ENCODE measurements at regions not wholly inside any gene's neighbourhood (a gene's known extent, or its start where the extent isn't known, plus 50 kb on each side); places are given as distances from the start of the nearest gene placed in this dataset.

- no peaks in the 10 kb centered on the region for H3K9me2 ChIP-seq (replicated peaks; ENCODE audit: low read length)
- no peak overlapping the region for H2AFZ ChIP-seq (ENCODE audit: low read length)
- H3K27ac ChIP-seq (ENCODE audit: low read length): no peak overlapping the region
- POLR2A ChIA-PET (ENCODE audit: unreplicated experiment): interaction anchor here (0.6 kb wide), 1 partner anchor 42 kb away, joined by 5 read pairs; no protein-coding TSS in a partner anchor
- CTCF ChIA-PET: no interaction called here
- DNase-seq (no peak), ATAC-seq (no peak)
- no peaks in the 10 kb centered on the region for H3K27me3 ChIP-seq (ENCODE audit: low read length)
- no TSS peak for BruUV-seq (replicated peaks)
- H3K36me3 ChIP-seq (ENCODE audit: low read depth, low read length): no peaks in the 10 kb centered on the region
- H3K9ac ChIP-seq (ENCODE audit: low read length): no peak overlapping the region
- H3K4me2 ChIP-seq (ENCODE audit: low read length): no peak overlapping the region
- intact Hi-C loops (cut with micrococcal nuclease): no loop called here
- no peaks in the 10 kb centered on the region for H3K9me3 ChIP-seq (ENCODE audit: low read length)
- H3K4me3 ChIP-seq (ENCODE audit: low read length): no peak overlapping the region
- H3K79me2 ChIP-seq (ENCODE audit: low read length): no peaks in the 10 kb centered on the region
- TF ChIP-seq EZH2 (IDR thresholded peaks at IDR 0.05; ENCODE audit: low read length, unreplicated experiment): no peak
- TF ChIP-seq EZH2phosphoT487 (IDR thresholded peaks at IDR 0.05; ENCODE audit: borderline replicate concordance, low read length): no peak
- TF ChIP-seq, protein P1, sequence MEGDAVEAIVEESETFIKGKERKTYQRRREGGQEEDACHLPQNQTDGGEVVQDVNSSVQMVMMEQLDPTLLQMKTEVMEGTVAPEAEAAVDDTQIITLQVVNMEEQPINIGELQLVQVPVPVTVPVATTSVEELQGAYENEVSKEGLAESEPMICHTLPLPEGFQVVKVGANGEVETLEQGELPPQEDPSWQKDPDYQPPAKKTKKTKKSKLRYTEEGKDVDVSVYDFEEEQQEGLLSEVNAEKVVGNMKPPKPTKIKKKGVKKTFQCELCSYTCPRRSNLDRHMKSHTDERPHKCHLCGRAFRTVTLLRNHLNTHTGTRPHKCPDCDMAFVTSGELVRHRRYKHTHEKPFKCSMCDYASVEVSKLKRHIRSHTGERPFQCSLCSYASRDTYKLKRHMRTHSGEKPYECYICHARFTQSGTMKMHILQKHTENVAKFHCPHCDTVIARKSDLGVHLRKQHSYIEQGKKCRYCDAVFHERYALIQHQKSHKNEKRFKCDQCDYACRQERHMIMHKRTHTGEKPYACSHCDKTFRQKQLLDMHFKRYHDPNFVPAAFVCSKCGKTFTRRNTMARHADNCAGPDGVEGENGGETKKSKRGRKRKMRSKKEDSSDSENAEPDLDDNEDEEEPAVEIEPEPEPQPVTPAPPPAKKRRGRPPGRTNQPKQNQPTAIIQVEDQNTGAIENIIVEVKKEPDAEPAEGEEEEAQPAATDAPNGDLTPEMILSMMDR (conservative IDR thresholded peaks at IDR 0.05; ENCODE audit: low read depth, low read length): no peak
- no peaks in the 10 kb centered on the region for H3F3A ChIP-seq (ENCODE audit: low read length, unreplicated experiment)
- H4K20me1 ChIP-seq (ENCODE audit: low read length): no peaks in the 10 kb centered on the region
- H3K4me1 ChIP-seq (ENCODE audit: insufficient read depth, low read length): peaks cover 11% of the 10 kb centered on the region
Observed at GRCh38 chr1:65054481-65054880, 88.1 kb upstream of the JAK1 start.

DNA sequence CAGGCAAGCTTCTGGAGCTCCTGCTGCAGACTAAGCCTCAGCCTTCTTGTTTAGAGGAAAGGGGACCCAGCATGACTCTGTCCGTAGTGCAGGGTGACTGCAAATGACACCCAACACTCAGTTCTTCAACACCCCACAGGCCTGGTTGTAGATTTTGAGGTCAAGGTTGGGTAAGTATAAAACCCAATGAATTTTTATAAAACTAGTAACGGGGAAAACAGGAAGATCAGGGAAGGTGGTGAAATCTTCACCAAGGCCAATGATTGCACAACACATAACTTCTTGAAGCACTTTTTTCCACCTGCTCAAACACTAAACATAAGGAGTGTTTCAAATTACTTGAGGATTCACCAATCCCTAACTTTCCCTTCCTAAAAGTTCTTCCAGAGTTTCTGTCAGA, 89.4 kb upstream of the JAK1 start:
- H3K4me2 ChIP-seq (ENCODE audit: low read length): no peak overlapping the region
- H3K79me2 ChIP-seq (ENCODE audit: low read length): no peaks in the 10 kb centered on the region
- H3K9ac ChIP-seq (ENCODE audit: low read length): no peak overlapping the region
- POLR2A ChIA-PET (ENCODE audit: unreplicated experiment): no interaction called here
- DNase-seq (no peak), ATAC-seq (no peak)
- H3F3A ChIP-seq (ENCODE audit: low read length, unreplicated experiment): no peaks in the 10 kb centered on the region
- TF ChIP-seq EZH2 (IDR thresholded peaks at IDR 0.05; ENCODE audit: low read length, unreplicated experiment) (no peak), EZH2phosphoT487 (IDR thresholded peaks at IDR 0.05; ENCODE audit: borderline replicate concordance, low read length) (no peak)
- TF ChIP-seq, protein P1 (conservative IDR thresholded peaks at IDR 0.05; ENCODE audit: low read depth, low read length): no peak
- H3K9me3 ChIP-seq (ENCODE audit: low read length): no peaks in the 10 kb centered on the region
- no peaks in the 10 kb centered on the region for H3K9me2 ChIP-seq (replicated peaks; ENCODE audit: low read length)
- H3K4me3 ChIP-seq (ENCODE audit: low read length): no peak overlapping the region
- intact Hi-C loops (cut with micrococcal nuclease): no loop called here
- CTCF ChIA-PET: no interaction called here
- H3K36me3 ChIP-seq (ENCODE audit: low read depth, low read length): no peaks in the 10 kb centered on the region
- BruUV-seq (replicated peaks): no TSS peak
- peaks cover 8% of the 10 kb centered on the region for H3K4me1 ChIP-seq (ENCODE audit: insufficient read depth, low read length)
- H3K27me3 ChIP-seq (ENCODE audit: low read length): no peaks in the 10 kb centered on the region
- H3K27ac ChIP-seq (ENCODE audit: low read length): no peak overlapping the region
- H2AFZ ChIP-seq (ENCODE audit: low read length): no peak overlapping the region
- H4K20me1 ChIP-seq (ENCODE audit: low read length): no peaks in the 10 kb centered on the region

- no TSS peak for BruUV-seq (replicated peaks)
- Histone ChIP-seq H3F3A (ENCODE audit: low read length, unreplicated experiment) (no peaks in the 10 kb centered on the region), H2AFZ (ENCODE audit: low read length) (no peak overlapping the region), H3K27ac (ENCODE audit: low read length) (no peak overlapping the region), H3K27me3 (ENCODE audit: low read length) (no peaks in the 10 kb centered on the region), H4K20me1 (ENCODE audit: low read length) (no peaks in the 10 kb centered on the region), H3K79me2 (ENCODE audit: low read length) (no peaks in the 10 kb centered on the region), H3K4me2 (ENCODE audit: low read length) (no peak overlapping the region), H3K4me3 (ENCODE audit: low read length) (no peak overlapping the region), H3K9me3 (ENCODE audit: low read length) (no peaks in the 10 kb centered on the region), H3K9me2 (replicated peaks; ENCODE audit: low read length) (no peaks in the 10 kb centered on the region), H3K4me1 (ENCODE audit: insufficient read depth, low read length) (peaks cover 3% of the 10 kb centered on the region), H3K36me3 (ENCODE audit: low read depth, low read length) (no peaks in the 10 kb centered on the region), H3K9ac (ENCODE audit: low read length) (no peak overlapping the region)
- DNase-seq (no peak), ATAC-seq (no peak)
- POLR2A ChIA-PET (ENCODE audit: unreplicated experiment): no interaction called here
- CTCF ChIA-PET: no interaction called here
- TF ChIP-seq EZH2phosphoT487 (IDR thresholded peaks at IDR 0.05; ENCODE audit: borderline replicate concordance, low read length) (no peak), EZH2 (IDR thresholded peaks at IDR 0.05; ENCODE audit: low read length, unreplicated experiment) (no peak)
- TF ChIP-seq, protein P1 (conservative IDR thresholded peaks at IDR 0.05; ENCODE audit: low read depth, low read length): no peak
- intact Hi-C loops (cut with micrococcal nuclease): no loop called here
Observed at GRCh38 chr1:65056234-65056633, 89.9 kb upstream of the JAK1 start.

Measured in PC-3 (cell line).